ENCODE measurements at regions not wholly inside any gene's neighbourhood (a gene's known extent, or its start where the extent isn't known, plus 50 kb on each side); places are given as distances from the start of the nearest gene placed in this dataset.
A peak's percentile ranks its signal among the peaks of the same experiment; 100 is the strongest.

- POLR2A ChIA-PET = no interaction called here
- no peak for DNase-seq (ENCODE audit: extremely low spot score)
- no peak for TF ChIP-seq CTCF (IDR thresholded peaks at IDR 0.05; ENCODE audit: control extremely low read depth, extremely low read depth, low read depth, missing control alignments)
- CTCF ChIA-PET = no interaction called here
Observed at GRCh38 chrX:6758234-6758633, 223.3 kb upstream of the VCX3A start.

GRCh38 chrX:6757631-6758030 is 222.7 kb upstream of the VCX3A start:
- TF ChIP-seq CTCF (IDR thresholded peaks at IDR 0.05; ENCODE audit: control extremely low read depth, extremely low read depth, low read depth, missing control alignments) = no peak
- ChIA-PET POLR2A (no interaction called here), CTCF (no interaction called here)
- DNase-seq (ENCODE audit: extremely low spot score) = no peak

GRCh38 chrX:6748595-6748994 is 213.7 kb upstream of the VCX3A start:
- ChIA-PET CTCF (no interaction called here), POLR2A (no interaction called here)
- no peak for DNase-seq (ENCODE audit: extremely low spot score)
- no peak for TF ChIP-seq CTCF (IDR thresholded peaks at IDR 0.05; ENCODE audit: control extremely low read depth, extremely low read depth, low read depth, missing control alignments)

- DNase-seq (ENCODE audit: extremely low spot score) = peak; percentile 45
- TF ChIP-seq CTCF (IDR thresholded peaks at IDR 0.05; ENCODE audit: control extremely low read depth, extremely low read depth, low read depth, missing control alignments) = no peak
- ChIA-PET POLR2A (no interaction called here), CTCF (no interaction called here)
Observed at GRCh38 chrX:6738518-6739470, 203.9 kb upstream of the VCX3A start.

GRCh38 chrX:6734844-6735634 is 200.1 kb upstream of the VCX3A start:
- POLR2A ChIA-PET = no interaction called here
- no peak for DNase-seq (ENCODE audit: extremely low spot score)
- CTCF ChIA-PET = no interaction called here
- no peak for TF ChIP-seq CTCF (IDR thresholded peaks at IDR 0.05; ENCODE audit: control extremely low read depth, extremely low read depth, low read depth, missing control alignments)

- POLR2A ChIA-PET = no interaction called here
- no peak for DNase-seq (ENCODE audit: extremely low spot score)
- TF ChIP-seq CTCF (IDR thresholded peaks at IDR 0.05; ENCODE audit: control extremely low read depth, extremely low read depth, low read depth, missing control alignments) = no peak
- CTCF ChIA-PET = no interaction called here
Observed at GRCh38 chrX:6732101-6732500, 197.2 kb upstream of the VCX3A start.

Measured in GM10248 (cell line).